ENCODE measurements at regions not wholly inside any gene's neighbourhood (a gene's known extent, or its start where the extent isn't known, plus 50 kb on each side); places are given as distances from the start of the nearest gene placed in this dataset.

DNA sequence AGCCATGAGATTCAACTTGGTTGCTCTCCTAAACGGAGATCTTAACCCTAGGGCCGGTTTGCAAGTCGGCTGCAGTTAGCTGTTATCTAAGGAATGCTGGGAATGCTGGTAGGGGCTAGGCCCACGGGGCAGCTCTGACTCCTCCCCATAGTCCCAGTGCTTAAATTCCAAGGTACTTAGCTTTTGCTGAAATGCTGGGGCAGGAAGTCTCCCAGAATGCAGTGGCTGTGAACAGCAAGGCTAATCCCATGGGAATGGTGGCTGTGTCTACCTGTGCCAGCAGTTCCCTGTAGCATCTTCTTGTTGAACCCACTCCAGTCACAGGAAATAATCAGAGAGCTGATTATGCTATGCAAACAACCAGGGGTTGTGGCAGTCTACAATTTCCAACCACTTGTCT lies 102.5 kb upstream of the TJP1 start:
- TF ChIP-seq ZBTB11 (tag by site-specific recombination; conservative IDR thresholded peaks at IDR 0.05; ENCODE audit: low read depth) = no peak
- no peak for TF ChIP-seq ZNF670 (tag by site-specific recombination; IDR thresholded peaks at IDR 0.05; ENCODE audit: low read depth)
- TF ChIP-seq ZNF416 (tag by site-specific recombination; IDR thresholded peaks at IDR 0.05) = no peak
- no peak for TF ChIP-seq YY1 (tag by site-specific recombination; IDR thresholded peaks at IDR 0.05)
- no peak for TF ChIP-seq ZNF843 (tag by site-specific recombination; IDR thresholded peaks at IDR 0.05)
- TF ChIP-seq ZNF324 (tag by site-specific recombination; IDR thresholded peaks at IDR 0.05) = no peak
- TF ChIP-seq SP2 (tag by site-specific recombination; IDR thresholded peaks at IDR 0.05) = no peak
- no peak for TF ChIP-seq CTCF (tag by site-specific recombination; IDR thresholded peaks at IDR 0.05)

Measured in HEK293 (cell line).